Stimulated activated CD8-positive, alpha-beta memory T cell treated with anti-CD3 and anti-CD28 coated beads, Interleukin-2, amount 100 ng/mL, for 48 hours (primary cell): ENCODE measurements at regions not wholly inside any gene's neighbourhood (a gene's known extent, or its start where the extent isn't known, plus 50 kb on each side); places are given as distances from the start of the nearest gene placed in this dataset.
"Not testable (repeated sequence)": the region's sequence is repeated elsewhere in the genome, so short reads cannot be mapped to it uniquely, and the experiment has no call there.

ENCODE experiments used
- DNase-seq, 2 donors: peaks; one replicate each; pipeline ENCODE4 v3.0.0-alpha.2; 2020; ENCODE audit warnings: low read depth in 2 of 2

DNA sequence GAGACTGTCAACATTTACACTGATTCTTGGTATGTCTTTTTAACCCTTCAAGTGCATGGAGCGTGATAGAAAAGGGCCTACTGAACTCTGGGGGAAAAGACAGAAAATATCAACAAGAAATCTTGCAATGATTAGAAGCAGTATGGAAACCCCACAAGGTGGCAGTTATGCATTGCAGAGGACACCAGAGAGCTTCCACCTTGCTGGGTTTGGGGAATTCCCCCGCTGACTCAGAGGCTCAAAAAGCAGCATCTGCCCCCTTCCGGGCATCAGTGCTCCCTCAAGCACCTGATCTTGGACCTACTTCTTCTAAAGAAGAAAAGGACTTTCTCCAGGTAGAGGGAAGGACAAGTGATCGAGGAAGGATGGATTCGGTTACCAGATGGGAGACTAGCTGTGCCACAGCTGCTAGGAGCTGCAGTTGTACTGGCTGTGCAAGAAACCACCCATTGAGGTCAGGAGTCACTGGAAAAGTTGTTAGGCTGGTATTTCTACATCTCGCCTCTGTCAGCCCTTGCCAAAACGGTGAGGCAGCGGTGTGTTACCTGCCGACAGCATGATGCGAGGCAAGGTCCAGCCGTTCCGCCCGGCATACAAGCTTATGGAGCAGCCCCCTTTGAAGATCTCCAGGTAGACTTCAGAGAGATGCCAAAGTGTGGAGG lies 102.8 kb upstream of the OSBPL11 start:
- DNase-seq, result peak; percentile 7 to 30

- no peak for DNase-seq
Observed at GRCh38 chr3:125715651-125716050, 120.4 kb upstream of the OSBPL11 start.

DNA sequence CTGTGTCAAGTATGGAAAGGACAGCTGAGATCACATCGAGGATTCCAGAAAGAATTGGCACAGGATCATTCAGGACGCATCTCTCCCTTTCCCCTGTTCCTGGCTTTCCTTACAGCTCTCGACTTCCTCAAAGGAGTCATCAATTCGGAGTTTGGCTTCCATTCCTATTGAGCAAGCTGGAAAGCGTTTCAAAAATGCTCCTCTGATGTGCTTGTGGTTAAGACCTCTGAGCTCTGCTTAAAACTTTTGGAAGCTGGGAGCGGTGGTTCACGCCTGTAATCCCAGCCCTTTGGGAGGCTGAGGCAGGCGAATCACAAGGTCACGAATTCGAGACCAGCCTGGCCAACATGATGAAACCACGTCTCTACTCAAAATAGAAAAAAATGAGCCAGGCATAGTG lies 136.9 kb upstream of the OSBPL11 start:
- DNase-seq, result not testable (repeated sequence)

DNA sequence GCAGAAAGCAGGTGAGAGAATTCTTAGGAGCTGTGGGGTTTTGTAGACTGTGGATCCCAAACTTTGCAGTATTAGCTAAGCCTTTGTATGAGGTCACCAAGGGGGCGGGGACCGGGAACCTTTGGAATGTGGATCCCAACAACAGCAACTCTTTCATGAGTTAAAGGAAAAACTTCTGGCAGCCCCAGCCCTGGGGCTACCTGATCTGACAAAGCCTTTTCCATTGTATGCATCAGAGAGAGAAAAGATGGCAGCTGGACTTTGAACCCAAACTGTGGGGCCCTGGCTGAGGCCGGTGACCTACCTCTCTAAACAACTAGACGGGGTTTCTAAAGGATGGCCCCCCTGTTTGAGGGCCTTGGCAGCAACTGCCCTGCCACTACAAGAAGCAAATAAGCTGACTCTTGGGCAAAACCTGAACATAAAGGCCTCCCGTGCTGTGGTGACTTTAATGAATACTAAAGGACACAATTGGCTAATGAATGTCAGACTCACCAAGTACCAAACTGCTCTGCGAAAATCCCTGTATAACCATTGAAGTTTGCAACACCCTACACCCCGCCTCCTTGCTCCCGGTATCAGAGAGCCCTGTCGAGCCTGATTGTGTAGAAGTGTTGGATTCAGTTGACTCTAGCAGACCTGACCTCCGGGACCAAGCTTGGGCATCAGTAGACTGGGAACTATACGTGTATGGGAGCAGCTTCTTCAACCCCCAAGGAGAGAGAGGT lies 146.9 kb upstream of the OSBPL11 start:
- not testable (repeated sequence) for DNase-seq

DNA sequence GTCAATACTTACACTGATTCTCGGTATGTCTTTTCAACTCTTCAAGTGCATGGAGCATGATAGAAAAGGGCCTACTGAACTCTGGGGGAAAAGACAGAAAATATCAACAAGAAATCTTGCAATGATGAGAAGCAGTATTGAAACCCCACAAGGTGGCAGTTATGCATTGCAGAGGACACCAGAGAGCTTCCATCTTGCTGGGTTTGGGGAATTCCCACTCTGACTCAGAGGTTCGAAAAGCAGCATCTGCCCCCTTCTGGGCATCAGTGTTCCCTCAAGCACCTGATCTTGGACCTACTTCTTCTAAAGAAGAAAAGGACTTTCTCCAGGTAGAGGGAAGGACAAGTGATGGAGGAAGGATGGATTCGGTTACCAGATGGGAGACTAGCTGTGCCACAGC lies 147.5 kb upstream of the OSBPL11 start:
- DNase-seq, result peak; percentile 8 to 17

GRCh38 chr3:125757050-125757449 lies 161.8 kb upstream of the OSBPL11 start:
- DNase-seq, result not testable (repeated sequence)

DNA sequence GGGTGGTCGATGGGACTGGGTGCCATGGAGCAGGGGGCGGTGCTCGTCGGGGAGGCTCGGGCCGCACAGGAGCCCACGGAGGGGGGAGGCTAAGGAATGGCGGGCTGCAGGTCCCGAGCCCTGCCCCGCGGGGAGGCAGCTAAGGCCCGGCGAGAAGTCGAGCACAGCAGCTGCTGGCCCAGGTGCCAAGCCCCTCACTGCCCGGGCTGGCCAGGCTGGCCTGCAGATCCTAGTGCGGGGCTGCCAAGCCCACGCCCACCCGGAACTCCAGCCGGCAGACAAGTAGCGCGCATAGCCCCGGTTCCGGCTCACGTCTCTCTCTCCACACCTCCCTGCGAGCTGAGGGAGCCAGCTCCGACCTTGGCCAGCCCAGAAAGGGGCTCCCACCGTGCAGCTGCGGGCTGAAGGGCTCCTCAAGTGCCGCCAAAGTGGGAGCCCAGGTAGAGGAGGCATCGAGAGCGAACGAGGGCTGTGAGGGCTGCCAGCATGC lies 163.4 kb upstream of the OSBPL11 start:
- DNase-seq, result not testable (repeated sequence)

DNA sequence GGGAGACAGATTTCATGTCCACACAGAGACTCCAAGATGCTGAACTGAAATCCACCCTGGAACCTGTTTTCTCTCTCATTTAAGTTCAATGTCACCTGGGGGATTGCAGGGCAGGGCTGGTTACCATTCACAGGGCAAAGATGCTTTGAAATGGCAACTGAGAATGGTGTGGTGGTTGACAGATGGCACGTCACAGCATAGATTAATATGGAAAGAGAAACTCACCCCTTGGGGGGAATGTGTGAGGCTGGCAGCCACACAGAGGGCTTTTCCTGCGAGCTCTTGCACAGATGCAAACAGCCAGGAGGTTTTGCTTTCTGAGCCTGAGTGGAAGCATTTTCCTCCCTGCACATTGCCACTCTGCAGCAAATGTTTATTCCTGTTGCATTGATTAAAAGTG lies 167.3 kb upstream of the OSBPL11 start:
- DNase-seq, result not testable (repeated sequence)

- DNase-seq, result peak; percentile 44 to 55
Observed at GRCh38 chr3:125766285-125766826, 171.1 kb upstream of the OSBPL11 start.

GRCh38 chr3:125766931-125767330 lies 171.6 kb upstream of the OSBPL11 start:
- DNase-seq, result not testable (repeated sequence)

- DNase-seq, result no peak
Observed at GRCh38 chr3:125767641-125768040, 172.3 kb upstream of the OSBPL11 start.

GRCh38 chr3:125768821-125769220 lies 173.5 kb upstream of the OSBPL11 start:
- DNase-seq, result not testable (repeated sequence)

DNA sequence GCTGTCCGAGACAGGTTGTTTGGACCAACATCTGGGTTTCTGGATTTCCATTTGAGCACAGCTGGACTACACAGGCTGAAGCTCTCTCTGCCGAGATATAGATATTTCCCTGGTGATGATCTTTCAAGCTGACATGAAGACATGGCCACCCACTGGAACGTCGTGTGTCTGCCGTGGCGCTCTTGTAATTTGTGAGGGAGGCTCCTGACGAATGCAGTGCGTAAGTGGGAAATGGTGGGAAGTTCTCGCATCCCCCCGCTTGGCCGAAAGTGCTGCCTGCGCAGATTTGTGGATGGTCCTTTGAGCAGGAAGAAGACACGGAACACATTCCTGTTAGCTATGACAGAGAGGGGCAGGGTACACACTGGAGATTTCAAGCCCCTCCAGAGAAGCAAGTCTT lies 176.2 kb upstream of the OSBPL11 start:
- not testable (repeated sequence) for DNase-seq

GRCh38 chr3:125774433-125775034 lies 179.2 kb upstream of the OSBPL11 start:
- DNase-seq, result not testable (repeated sequence)

DNA sequence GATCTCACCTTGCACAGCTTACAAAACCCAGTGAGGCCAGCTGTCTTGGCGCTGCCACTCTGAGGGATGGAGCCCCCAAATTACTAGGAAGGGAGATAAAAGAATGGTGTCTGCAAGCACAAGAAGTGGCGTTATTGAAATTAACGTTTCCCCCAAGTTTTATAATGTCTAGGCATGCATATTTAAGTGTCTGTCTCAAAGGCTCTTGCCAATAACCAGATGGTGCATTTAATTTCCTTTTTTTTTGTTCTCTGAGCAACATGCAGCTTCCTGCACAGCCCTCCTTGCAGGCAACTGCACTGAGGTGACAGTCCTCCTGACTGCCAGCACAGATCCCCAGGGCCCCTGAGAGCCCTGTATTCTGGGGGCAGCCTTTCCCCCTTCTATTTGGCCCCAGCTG lies 179.8 kb upstream of the OSBPL11 start:
- DNase-seq, result not testable (repeated sequence)

DNA sequence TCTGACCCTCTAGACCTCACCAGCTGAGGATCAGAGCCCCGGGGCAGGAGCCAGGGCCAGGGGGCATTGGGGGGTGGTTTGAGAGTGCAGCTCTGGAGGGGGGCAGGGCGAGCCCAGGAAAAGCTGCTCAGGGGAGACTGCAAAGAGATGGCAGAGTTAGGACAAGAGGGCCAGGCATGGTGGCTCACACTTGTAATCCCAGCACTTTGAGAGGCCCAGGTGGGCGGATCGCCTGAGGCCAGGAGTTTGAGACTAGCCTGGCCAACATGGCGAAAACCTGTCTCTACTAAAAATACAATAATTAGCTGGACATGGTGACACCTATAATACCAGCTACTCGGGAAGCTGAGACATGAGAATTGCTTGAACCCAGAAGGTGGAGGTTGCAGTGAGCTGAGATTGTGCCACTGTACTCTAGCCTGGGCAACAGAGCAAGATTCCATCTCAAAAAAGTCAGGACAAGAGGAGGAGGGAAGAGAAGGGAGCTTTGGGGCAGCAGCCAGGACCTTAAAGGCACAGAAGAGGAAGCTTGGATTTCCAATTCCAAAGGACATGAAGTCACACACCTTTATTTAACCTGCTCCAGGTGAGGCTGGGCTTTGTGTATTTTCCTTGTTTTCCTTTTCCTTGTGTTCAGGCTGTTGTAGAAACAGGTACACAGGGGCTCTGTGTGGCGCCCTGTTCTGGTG lies 180.5 kb upstream of the OSBPL11 start:
- DNase-seq, result not testable (repeated sequence)

GRCh38 chr3:125779276-125779675 lies 184.0 kb upstream of the OSBPL11 start:
- DNase-seq, result not testable (repeated sequence)

DNA sequence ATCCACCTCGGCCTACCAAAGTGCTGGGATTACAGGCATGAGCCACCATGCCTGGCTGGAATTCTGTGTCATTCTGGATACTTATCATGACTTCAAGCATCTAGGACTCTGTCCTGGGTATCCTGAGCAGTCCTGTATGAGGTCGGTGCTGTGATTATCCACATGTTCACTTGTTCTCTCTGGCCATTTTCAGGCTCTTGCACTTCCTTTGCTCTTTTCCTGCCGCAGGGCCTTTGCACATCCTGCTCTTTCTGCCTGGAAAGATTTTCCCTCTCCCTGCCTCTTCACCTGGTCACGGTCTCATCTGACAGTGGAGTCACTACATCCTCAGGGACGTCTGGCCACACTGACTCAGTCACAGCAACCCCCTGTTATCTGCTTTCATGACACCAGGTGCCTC lies 184.6 kb upstream of the OSBPL11 start:
- DNase-seq, result not testable (repeated sequence)

GRCh38 chr3:125781678-125782077 lies 186.4 kb upstream of the OSBPL11 start:
- not testable (repeated sequence) for DNase-seq

DNA sequence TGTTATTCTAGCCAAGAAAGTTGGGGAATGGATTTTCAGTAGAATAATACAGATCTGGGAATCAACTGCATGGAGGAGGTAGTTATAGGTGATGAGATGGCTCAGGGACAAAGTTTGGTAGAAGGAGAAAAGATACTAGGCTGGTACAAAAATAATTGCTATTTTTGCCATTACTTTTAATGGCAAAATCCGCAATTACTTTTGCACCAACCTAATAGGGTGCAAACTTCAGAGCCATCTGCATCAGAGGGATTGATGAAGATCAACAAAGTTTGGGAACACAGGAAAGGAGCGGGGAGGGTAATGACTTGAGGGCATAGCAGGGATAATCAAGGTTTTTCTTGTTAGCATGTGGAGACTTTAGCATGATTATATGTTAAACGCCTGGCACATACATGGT lies 178.7 kb upstream of the ROPN1B start:
- not testable (repeated sequence) for DNase-seq

DNA sequence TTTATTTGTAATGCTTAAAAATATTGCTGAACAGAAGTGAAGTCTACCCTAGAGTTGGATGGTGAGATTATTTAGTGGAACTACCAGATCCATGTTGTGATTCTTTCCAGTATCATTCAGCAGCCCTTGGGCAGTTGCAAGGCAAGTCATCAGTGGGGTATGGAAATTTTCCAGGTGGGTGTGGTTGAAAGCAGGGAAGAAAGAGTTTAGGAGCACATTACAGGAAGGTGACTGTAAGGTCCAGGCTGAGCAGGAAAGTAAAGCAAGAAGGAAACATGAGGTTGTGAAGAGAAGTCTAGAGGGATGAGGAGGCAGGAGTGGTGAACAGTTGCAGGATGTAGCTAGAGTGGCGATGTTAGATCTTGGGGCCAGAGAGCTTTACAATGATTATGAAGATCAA lies 178.0 kb upstream of the ROPN1B start:
- not testable (repeated sequence) for DNase-seq

- DNase-seq, result not testable (repeated sequence)
Observed at GRCh38 chr3:125810010-125810409, 159.0 kb upstream of the ROPN1B start.
